A673 (cell line): ENCODE measurements at regions not wholly inside any gene's neighbourhood (a gene's known extent, or its start where the extent isn't known, plus 50 kb on each side); places are given as distances from the start of the nearest gene placed in this dataset.

Source experiments
- EZH2 ChIP-seq: fragments of 200-600 bp; sonication (generic); IDR thresholded peaks from 2 replicates; pipeline ENCODE4 v1.6.1; 2017; ENCODE audit warnings: borderline replicate concordance, low read depth, mild to moderate bottlenecking, mixed read lengths, antibody characterized with exemption, low read length; ENCODE audit not compliant: poor library complexity, severe bottlenecking
- TF ChIP-seq, protein P1 (sequence below): fragments of 300-800, 200-600 bp; sonication (generic); conservative IDR thresholded peaks from 2 replicates; pipeline ENCODE4 v1.5.1; 2017; ENCODE audit warnings: low read depth, mild to moderate bottlenecking, antibody characterized with exemption, low read length, moderate library complexity, mixed read lengths

GRCh38 chr14:61218767-61219166 is 62.4 kb downstream of the TMEM30B start:
- TF ChIP-seq, protein P1, sequence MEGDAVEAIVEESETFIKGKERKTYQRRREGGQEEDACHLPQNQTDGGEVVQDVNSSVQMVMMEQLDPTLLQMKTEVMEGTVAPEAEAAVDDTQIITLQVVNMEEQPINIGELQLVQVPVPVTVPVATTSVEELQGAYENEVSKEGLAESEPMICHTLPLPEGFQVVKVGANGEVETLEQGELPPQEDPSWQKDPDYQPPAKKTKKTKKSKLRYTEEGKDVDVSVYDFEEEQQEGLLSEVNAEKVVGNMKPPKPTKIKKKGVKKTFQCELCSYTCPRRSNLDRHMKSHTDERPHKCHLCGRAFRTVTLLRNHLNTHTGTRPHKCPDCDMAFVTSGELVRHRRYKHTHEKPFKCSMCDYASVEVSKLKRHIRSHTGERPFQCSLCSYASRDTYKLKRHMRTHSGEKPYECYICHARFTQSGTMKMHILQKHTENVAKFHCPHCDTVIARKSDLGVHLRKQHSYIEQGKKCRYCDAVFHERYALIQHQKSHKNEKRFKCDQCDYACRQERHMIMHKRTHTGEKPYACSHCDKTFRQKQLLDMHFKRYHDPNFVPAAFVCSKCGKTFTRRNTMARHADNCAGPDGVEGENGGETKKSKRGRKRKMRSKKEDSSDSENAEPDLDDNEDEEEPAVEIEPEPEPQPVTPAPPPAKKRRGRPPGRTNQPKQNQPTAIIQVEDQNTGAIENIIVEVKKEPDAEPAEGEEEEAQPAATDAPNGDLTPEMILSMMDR, result no peak
- TF ChIP-seq EZH2, result no peak
